Mesenchymal stem cell (in vitro differentiated cells and primary cell): ENCODE measurements at regions not wholly inside any gene's neighbourhood (a gene's known extent, or its start where the extent isn't known, plus 50 kb on each side); places are given as distances from the start of the nearest gene placed in this dataset.

Source experiments
- DNase-seq: peaks from one replicate; pipeline ENCODE4 v3.0.0-alpha.2; 2013
- H2AFZ ChIP-seq: one replicate; pipeline ENCODE4 v1.6.1; 2013; ENCODE audit warnings: low read depth, mild to moderate bottlenecking, control low read depth, inconsistent platforms, low read length, moderate library complexity
- H2AK5ac ChIP-seq: 2 replicates; pipeline ENCODE4 v1.6.1; 2013; ENCODE audit warnings: low read length, moderate library complexity, mild to moderate bottlenecking, inconsistent platforms; ENCODE audit not compliant: severe bottlenecking
- H2BK120ac ChIP-seq: one replicate; pipeline ENCODE4 v1.6.1; 2013; ENCODE audit warnings: low read depth, mild to moderate bottlenecking, inconsistent platforms, low read length, moderate library complexity
- H2BK12ac ChIP-seq, 2 experiments: one replicate each; pipeline ENCODE4 v1.6.1; 2013; ENCODE audit warnings: inconsistent platforms in 2 of 2, low read length in 2 of 2, mild to moderate bottlenecking in 2 of 2, moderate library complexity in 2 of 2, control low read depth in 1 of 2
- H2BK15ac ChIP-seq: one replicate; pipeline ENCODE4 v1.6.1; 2013; ENCODE audit warnings: mild to moderate bottlenecking, low read depth, inconsistent platforms; ENCODE audit not compliant: poor library complexity, severe bottlenecking
- H2BK5ac ChIP-seq: 2 replicates; pipeline ENCODE4 v1.6.1; 2013; ENCODE audit warnings: low read depth, mild to moderate bottlenecking, low read length, control low read depth, inconsistent platforms; ENCODE audit not compliant: poor library complexity, severe bottlenecking
- H3K14ac ChIP-seq, 2 experiments: one replicate each; pipeline ENCODE4 v1.6.1; 2013; ENCODE audit warnings: inconsistent platforms in 2 of 2, low read length in 2 of 2, control low read depth in 1 of 2, mild to moderate bottlenecking in 1 of 2, moderate library complexity in 1 of 2
- H3K18ac ChIP-seq, 2 experiments: one replicate each; pipeline ENCODE4 v1.6.1; 2013; ENCODE audit warnings: inconsistent platforms in 2 of 2, low read length in 2 of 2, control low read depth in 1 of 2, low read depth in 1 of 2, mild to moderate bottlenecking in 1 of 2
- H3K23ac ChIP-seq, 2 experiments: one replicate each; pipeline ENCODE4 v1.6.1; 2013; ENCODE audit warnings: inconsistent platforms in 2 of 2, low read length in 2 of 2, mild to moderate bottlenecking in 2 of 2, moderate library complexity in 2 of 2, control low read depth in 1 of 2
- H3K27ac ChIP-seq: 2 replicates; pipeline ENCODE4 v1.5.1; 2013; ENCODE audit warnings: mild to moderate bottlenecking, moderate library complexity, low read length, control low read depth, inconsistent platforms; ENCODE audit not compliant: poor library complexity, severe bottlenecking
- H3K27me3 ChIP-seq, 2 experiments: 2 replicates each; pipeline versions ENCODE4 v1.6.1 to v1.7.0; 2013; ENCODE audit warnings: low read length in 2 of 2, mild to moderate bottlenecking in 2 of 2, moderate library complexity in 2 of 2, control low read depth in 1 of 2, inconsistent platforms in 1 of 2; ENCODE audit not compliant: control insufficient read depth in 1 of 2, insufficient read depth in 1 of 2
- H3K36me3 ChIP-seq, 2 experiments: 2 replicates each; pipeline versions ENCODE4 v1.6.1 to v1.7.0; 2013; ENCODE audit warnings: low read length in 2 of 2, control low read depth in 1 of 2, inconsistent platforms in 1 of 2, low read depth in 1 of 2, mild to moderate bottlenecking in 1 of 2; ENCODE audit not compliant: insufficient read depth in 2 of 2, control insufficient read depth in 1 of 2
- H3K4ac ChIP-seq, 2 experiments: one replicate each; pipeline ENCODE4 v1.6.1; 2013; ENCODE audit warnings: inconsistent platforms in 2 of 2, low read length in 2 of 2, mild to moderate bottlenecking in 2 of 2, moderate library complexity in 2 of 2, control low read depth in 1 of 2, low read depth in 1 of 2
- H3K4me1 ChIP-seq: 2 replicates; pipeline ENCODE4 v1.6.1; 2013; ENCODE audit warnings: low read depth, low read length, control low read depth; ENCODE audit not compliant: control insufficient read depth, insufficient read depth
- H3K4me2 ChIP-seq: 2 replicates; pipeline ENCODE4 v1.6.1; 2013; ENCODE audit warnings: low read length, mild to moderate bottlenecking, inconsistent platforms; ENCODE audit not compliant: poor library complexity, severe bottlenecking
- H3K4me3 ChIP-seq, 2 experiments: 2 replicates each; pipeline versions ENCODE4 v1.5.1 to v1.7.0; 2013; ENCODE audit warnings: low read length in 2 of 2, mild to moderate bottlenecking in 2 of 2, control low read depth in 1 of 2, low read depth in 1 of 2; ENCODE audit not compliant: insufficient read depth in 1 of 2
- H3K79me1 ChIP-seq: replicated peaks from 2 replicates; pipeline ENCODE4 v1.6.1; 2013; ENCODE audit warnings: mild to moderate bottlenecking, control low read depth, low read length, inconsistent platforms; ENCODE audit not compliant: poor library complexity, severe bottlenecking
- H3K9ac ChIP-seq: 2 replicates; pipeline ENCODE4 v1.7.0; 2013; ENCODE audit warnings: mild to moderate bottlenecking, low read length, moderate library complexity
- H3K9me3 ChIP-seq: 2 replicates; pipeline ENCODE4 v1.7.0; 2013; ENCODE audit warnings: mild to moderate bottlenecking, low read length; ENCODE audit not compliant: control insufficient read depth
- H4K8ac ChIP-seq: one replicate; pipeline ENCODE4 v1.6.1; 2013; ENCODE audit warnings: inconsistent platforms, mild to moderate bottlenecking, low read length, moderate library complexity
- H4K91ac ChIP-seq: one replicate; pipeline ENCODE4 v1.6.1; 2013; ENCODE audit warnings: mild to moderate bottlenecking, low read length, inconsistent platforms
- WGBS: methylation state at CpG from one replicate; pipeline ENCODE4 v1.1.7; 2013; ENCODE audit warnings: mixed read lengths; 5-methylcytosine and 5-hydroxymethylcytosine counted together

DNA sequence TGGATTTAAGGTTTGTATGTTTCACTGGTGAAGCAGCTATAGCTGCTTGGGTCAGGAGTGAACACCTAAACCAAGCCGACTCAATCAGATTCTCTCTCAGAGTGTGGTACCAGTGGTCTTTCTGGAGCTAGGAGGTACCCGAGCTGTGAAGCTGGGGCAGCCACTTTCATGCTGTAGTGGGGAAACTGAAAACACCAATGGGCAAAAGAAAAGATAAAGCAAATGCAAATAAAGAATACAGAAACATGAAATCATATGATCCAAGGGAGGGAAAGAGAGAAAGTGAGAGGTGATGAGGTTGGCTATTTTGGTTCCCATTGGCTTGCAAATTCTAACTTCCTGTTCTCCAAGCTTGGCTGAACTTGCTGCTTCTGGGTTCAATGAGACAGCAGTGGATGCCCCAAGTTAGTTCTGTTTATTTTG is 212.3 kb upstream of the CFAP20DC start:
- no peaks in the 10 kb centered on the region for H3K36me3 ChIP-seq
- no peak overlapping the region for H2BK15ac ChIP-seq
- H4K91ac ChIP-seq: no peak overlapping the region
- H2AK5ac ChIP-seq: no peak overlapping the region
- H3K14ac ChIP-seq: no peak overlapping the region
- DNase-seq: no peak
- H2BK5ac ChIP-seq: no peak overlapping the region
- H3K4me2 ChIP-seq: no peak overlapping the region
- no peak overlapping the region for H3K18ac ChIP-seq
- peaks cover 0 to 18% of the 10 kb centered on the region in 2 experiments for H3K27me3 ChIP-seq
- no peak overlapping the region for H2BK12ac ChIP-seq
- WGBS: 97% methylated on average over 2 of the region's 2 CpGs
- H4K8ac ChIP-seq: no peak overlapping the region
- H3K23ac ChIP-seq: no peak overlapping the region
- no peaks in the 10 kb centered on the region for H3K79me1 ChIP-seq
- H3K27ac ChIP-seq: no peak overlapping the region
- no peak overlapping the region for H2BK120ac ChIP-seq
- no peak overlapping the region for H3K4me3 ChIP-seq
- H3K4me1 ChIP-seq: no peaks in the 10 kb centered on the region
- peaks cover 6% of the 10 kb centered on the region for H3K9me3 ChIP-seq
- H3K4ac ChIP-seq: no peak overlapping the region
- H2AFZ ChIP-seq: no peak overlapping the region
- no peak overlapping the region for H3K9ac ChIP-seq

DNA sequence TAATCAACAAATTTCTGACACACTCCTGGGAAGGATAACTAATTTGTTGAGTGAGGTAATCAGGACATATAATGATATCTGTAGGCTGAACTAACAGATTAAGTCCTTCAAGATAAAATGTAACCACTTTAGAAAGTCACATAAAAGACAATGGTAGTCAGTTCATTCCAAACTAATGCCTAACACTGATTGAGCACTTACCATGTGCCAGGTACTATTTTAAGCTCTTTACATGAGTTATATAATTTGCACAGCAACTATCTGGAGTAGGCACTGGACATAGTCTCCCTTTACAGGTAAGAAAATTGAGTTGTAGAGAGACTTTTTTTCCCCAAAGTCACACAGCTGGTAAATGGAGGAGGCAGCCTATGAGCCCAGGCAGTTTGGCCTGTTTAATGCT is 211.2 kb upstream of the CFAP20DC start:
- no peak overlapping the region for H3K23ac ChIP-seq
- no peak overlapping the region for H3K4me3 ChIP-seq
- no peak overlapping the region for H3K27ac ChIP-seq
- no peak overlapping the region for H3K4me2 ChIP-seq
- H3K27me3 ChIP-seq: peaks cover 0 to 18% of the 10 kb centered on the region in 2 experiments
- H3K9me3 ChIP-seq: peaks cover 6% of the 10 kb centered on the region
- DNase-seq: no peak
- peak overlapping the region in 1 of 2 experiments; percentile 68 for H3K18ac ChIP-seq
- no peaks in the 10 kb centered on the region for H3K36me3 ChIP-seq
- no peak overlapping the region for H2AK5ac ChIP-seq
- H2BK15ac ChIP-seq: no peak overlapping the region
- no peak overlapping the region for H2BK12ac ChIP-seq
- H3K79me1 ChIP-seq: no peaks in the 10 kb centered on the region
- H2AFZ ChIP-seq: no peak overlapping the region
- no peaks in the 10 kb centered on the region for H3K4me1 ChIP-seq
- no peak overlapping the region for H4K91ac ChIP-seq
- H4K8ac ChIP-seq: no peak overlapping the region
- H2BK5ac ChIP-seq: no peak overlapping the region
- H3K9ac ChIP-seq: no peak overlapping the region
- H3K14ac ChIP-seq: no peak overlapping the region
- no peak overlapping the region for H3K4ac ChIP-seq
- H2BK120ac ChIP-seq: no peak overlapping the region

DNA sequence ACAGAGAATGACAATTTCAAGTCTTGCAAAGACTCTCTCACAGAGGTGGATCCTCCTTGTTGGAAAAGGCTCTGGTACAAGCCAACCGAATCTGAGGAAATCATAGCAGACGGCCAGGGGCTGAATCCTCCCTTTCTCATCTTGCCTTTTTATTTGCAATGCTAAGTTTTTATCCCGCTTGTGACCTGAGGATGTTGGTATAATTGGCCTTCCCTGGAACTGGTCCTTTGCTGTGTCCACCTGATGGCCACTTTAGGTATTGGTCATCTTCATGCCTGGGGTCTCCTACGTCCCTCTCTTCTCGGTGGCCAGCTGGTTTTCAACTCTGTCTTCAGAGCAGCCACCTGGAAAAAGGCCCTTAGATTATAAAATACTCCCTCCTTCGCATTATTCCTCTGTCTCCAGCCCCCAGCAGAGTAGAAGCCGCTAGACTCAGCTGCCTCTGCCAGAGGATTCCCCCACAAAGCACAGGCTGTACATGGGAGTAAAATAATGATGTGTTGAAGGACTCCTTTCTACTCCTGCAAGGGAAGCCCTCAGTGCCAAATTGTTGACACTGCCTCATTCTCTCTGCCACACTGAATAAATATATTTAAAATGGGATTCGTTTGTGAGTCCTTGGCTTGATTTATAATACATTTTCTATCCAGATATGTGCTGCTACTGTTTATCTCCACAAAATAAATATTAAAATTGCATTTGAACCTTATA is 208.9 kb upstream of the CFAP20DC start:
- H3K9me3 ChIP-seq: no peaks in the 10 kb centered on the region
- no peak overlapping the region for H2BK120ac ChIP-seq
- H2AFZ ChIP-seq: no peak overlapping the region
- WGBS: 100% methylated on average over 5 of the region's 8 CpGs
- no peak overlapping the region for H3K23ac ChIP-seq
- H3K79me1 ChIP-seq: no peaks in the 10 kb centered on the region
- peak overlapping the region in 1 of 2 experiments; percentile 69 for H2BK12ac ChIP-seq
- no peak overlapping the region for H3K27ac ChIP-seq
- no peak overlapping the region for H4K8ac ChIP-seq
- H2BK5ac ChIP-seq: no peak overlapping the region
- no peak for DNase-seq
- peaks cover 0 to 36% of the 10 kb centered on the region in 2 experiments for H3K27me3 ChIP-seq
- no peak overlapping the region for H3K4me3 ChIP-seq
- H4K91ac ChIP-seq: no peak overlapping the region
- no peaks in the 10 kb centered on the region for H3K36me3 ChIP-seq
- no peak overlapping the region for H3K18ac ChIP-seq
- H2BK15ac ChIP-seq: peak overlapping the region; percentile 26
- peak overlapping the region in 1 of 2 experiments; percentile 74 for H3K4ac ChIP-seq
- no peak overlapping the region for H3K14ac ChIP-seq
- H2AK5ac ChIP-seq: no peak overlapping the region
- H3K4me2 ChIP-seq: no peak overlapping the region
- H3K9ac ChIP-seq: no peak overlapping the region
- no peaks in the 10 kb centered on the region for H3K4me1 ChIP-seq

DNA sequence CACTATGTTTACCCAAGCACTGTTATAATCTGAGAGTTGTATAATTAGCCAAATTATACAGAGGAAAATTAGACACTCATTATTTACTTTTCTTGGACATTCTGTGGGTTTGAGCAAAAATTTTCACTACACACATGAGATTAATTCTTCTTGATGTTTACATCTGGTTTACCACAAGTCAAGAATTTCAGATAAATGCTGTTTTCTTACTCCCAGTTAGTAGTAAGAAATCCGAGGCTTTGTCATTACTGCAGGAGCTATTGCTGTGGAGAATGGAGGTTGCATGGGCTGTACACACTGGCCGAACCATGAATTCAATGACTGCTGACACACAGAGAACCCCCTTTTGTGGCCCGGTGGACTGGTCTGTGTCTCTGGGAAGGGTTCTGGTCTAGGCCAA is 207.7 kb upstream of the CFAP20DC start:
- peaks cover 0 to 43% of the 10 kb centered on the region in 2 experiments for H3K27me3 ChIP-seq
- no peak overlapping the region for H3K9ac ChIP-seq
- peak; percentile 72 for DNase-seq
- H3K9me3 ChIP-seq: no peaks in the 10 kb centered on the region
- no peak overlapping the region for H3K4ac ChIP-seq
- H3K18ac ChIP-seq: peak overlapping the region in 1 of 2 experiments; percentile 61
- no peak overlapping the region for H3K14ac ChIP-seq
- H3K4me2 ChIP-seq: no peak overlapping the region
- H3K4me1 ChIP-seq: no peaks in the 10 kb centered on the region
- no peaks in the 10 kb centered on the region for H3K36me3 ChIP-seq
- peak overlapping the region in 1 of 2 experiments; percentile 78 for H2BK12ac ChIP-seq
- no peak overlapping the region for H3K23ac ChIP-seq
- H2BK15ac ChIP-seq: no peak overlapping the region
- no peaks in the 10 kb centered on the region for H3K79me1 ChIP-seq
- no peak overlapping the region for H2AFZ ChIP-seq
- WGBS: 28% methylated on average over 2 of the region's 3 CpGs
- no peak overlapping the region for H3K4me3 ChIP-seq
- no peak overlapping the region for H2BK5ac ChIP-seq
- H2AK5ac ChIP-seq: no peak overlapping the region
- no peak overlapping the region for H2BK120ac ChIP-seq
- no peak overlapping the region for H4K91ac ChIP-seq
- H3K27ac ChIP-seq: no peak overlapping the region
- no peak overlapping the region for H4K8ac ChIP-seq
